Fibroblast of the aortic adventitia (primary cell): ENCODE measurements at regions not wholly inside any gene's neighbourhood (a gene's known extent, or its start where the extent isn't known, plus 50 kb on each side); places are given as distances from the start of the nearest gene placed in this dataset. TPM values are rescaled to one million over a fixed set of nuclear protein-coding genes. Genes with fewer than 3 reads are reported as not detected.

Experiments
- DNase-seq: peaks from one replicate; pipeline ENCODE4 v3.0.0-alpha.2; 2010; ENCODE audit warnings: low read depth
- H3K4me3 ChIP-seq: 2 replicates; pipeline ENCODE4 v1.5.1; 2011; ENCODE audit warnings: low read depth, mild to moderate bottlenecking, control low read depth, low read length, moderate library complexity
- small RNA-seq: library from RNA; depleted of rRNA; stranded (forward); fragments of <200 nt; gene quantifications from one replicate; pipeline ENCODE3, GENCODE V24; 2012
- TF ChIP-seq, protein P1 (sequence below): IDR thresholded peaks from 2 replicates; pipeline ENCODE4 v1.5.1; 2011; ENCODE audit warnings: mild to moderate bottlenecking, low read length, control low read depth, inconsistent platforms; ENCODE audit not compliant: insufficient read depth

DNA sequence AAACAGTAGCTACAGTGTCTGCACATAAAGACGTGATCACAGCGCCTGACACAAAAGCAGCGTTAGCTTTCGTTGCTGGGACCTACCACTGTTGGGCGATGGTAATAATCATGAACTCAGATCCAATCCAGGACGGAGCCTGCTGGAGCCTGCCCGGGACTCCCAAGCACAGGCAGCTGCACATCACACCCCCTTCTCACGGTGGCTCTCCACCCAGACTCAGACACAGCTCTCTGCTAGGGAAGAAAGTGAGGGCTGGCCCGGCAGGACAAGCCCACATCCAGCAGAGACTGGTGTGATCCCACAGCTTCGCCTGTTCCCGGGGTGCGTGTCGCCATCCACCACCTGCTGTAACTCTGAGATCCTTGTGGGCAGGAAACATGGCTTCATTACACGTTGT lies 49.9 kb upstream of the FOXN3 start:
- no peak overlapping the region for H3K4me3 ChIP-seq
- DNase-seq, result no peak
- TF ChIP-seq, protein P1, sequence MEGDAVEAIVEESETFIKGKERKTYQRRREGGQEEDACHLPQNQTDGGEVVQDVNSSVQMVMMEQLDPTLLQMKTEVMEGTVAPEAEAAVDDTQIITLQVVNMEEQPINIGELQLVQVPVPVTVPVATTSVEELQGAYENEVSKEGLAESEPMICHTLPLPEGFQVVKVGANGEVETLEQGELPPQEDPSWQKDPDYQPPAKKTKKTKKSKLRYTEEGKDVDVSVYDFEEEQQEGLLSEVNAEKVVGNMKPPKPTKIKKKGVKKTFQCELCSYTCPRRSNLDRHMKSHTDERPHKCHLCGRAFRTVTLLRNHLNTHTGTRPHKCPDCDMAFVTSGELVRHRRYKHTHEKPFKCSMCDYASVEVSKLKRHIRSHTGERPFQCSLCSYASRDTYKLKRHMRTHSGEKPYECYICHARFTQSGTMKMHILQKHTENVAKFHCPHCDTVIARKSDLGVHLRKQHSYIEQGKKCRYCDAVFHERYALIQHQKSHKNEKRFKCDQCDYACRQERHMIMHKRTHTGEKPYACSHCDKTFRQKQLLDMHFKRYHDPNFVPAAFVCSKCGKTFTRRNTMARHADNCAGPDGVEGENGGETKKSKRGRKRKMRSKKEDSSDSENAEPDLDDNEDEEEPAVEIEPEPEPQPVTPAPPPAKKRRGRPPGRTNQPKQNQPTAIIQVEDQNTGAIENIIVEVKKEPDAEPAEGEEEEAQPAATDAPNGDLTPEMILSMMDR, result no peak

Small RNAs in the stretch of these regions (small RNA-seq; reads per million reads assigned to genes)
- gene RF00019, result not detected
- gene RN7SKP107, result not detected
